ENCODE measurements at regions not wholly inside any gene's neighbourhood (a gene's known extent, or its start where the extent isn't known, plus 50 kb on each side); places are given as distances from the start of the nearest gene placed in this dataset.
"Not testable (repeated sequence)": the region's sequence is repeated elsewhere in the genome, so short reads cannot be mapped to it uniquely, and the experiment has no call there.

DNA sequence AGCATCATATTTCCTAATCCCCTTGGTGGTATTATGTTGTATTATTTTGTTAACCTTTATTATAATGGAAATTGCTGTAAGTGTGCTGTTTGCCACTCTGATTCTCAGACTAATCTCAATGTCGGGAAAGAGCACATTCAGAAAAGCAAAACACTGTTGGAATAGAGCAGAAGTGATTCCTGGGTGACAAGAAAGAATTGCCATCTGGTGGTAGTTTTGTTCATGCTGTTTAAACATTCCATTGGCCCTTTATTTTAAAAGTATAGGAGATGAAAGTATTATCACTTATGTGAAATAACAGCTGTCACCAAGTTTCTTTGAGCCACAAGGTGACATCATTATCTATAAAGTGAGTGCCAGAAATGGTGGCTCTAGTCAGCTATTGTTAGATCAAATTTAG, 301.3 kb upstream of the SGCD start:
- no peak for DNase-seq (ENCODE audit: low spot score)

DNA sequence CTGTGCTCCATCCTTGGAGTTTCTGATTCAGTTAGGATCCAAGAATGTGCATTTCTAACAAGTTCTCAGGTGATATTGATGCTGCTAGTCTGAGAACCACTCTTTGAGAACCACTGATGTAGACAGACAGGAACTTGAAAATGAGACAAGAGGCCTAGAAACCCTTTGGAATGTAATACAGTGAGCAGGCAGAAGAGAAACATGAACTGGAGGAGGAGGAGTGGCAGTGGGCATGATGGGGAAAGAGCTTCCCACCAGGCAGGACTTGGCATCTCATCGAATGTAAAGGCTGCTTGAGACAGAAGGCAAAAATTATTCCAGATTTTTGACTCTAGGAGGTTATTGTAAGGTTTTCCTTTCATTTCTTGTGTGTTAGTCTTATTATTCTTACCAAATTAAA, 295.8 kb upstream of the SGCD start:
- DNase-seq (ENCODE audit: low spot score): no peak

- DNase-seq (ENCODE audit: low spot score): no peak
Observed at GRCh38 chr5:156036640-156037039, 290.3 kb upstream of the SGCD start.

DNA sequence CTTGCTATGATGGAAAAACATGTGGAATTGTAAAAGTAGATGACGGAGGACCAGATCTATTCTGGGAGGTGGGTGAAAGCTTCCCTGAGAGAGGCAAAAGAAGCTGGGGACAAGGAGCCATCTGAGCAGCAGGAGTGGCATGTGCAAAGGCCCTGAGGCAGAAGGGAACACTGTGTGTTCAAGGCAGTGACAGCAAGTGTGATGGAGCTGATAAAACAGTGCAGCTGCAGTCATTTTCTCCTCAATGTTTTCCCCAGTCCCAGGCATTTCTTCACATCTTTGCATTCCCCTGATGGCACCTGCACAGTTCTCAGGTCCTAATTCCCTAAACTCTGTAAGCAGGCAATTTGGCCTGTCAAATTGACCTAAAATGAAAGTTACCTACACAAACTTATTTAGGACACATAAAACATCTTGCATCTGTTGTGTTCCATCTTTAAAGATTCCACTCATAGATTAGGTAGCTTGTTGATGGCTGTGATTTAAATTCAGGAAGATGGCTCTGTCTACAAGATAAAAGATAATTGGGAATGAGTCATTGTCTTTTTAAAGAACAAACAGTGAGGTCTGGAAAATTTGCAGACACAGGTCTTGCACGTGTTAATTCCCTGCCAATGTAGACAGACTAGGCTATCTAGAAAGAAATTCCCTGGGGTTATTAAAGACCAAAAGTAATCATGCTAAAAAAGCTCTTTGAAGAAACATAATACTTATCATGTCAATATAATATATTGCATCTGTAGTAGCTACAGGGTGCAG, 289.6 kb upstream of the SGCD start:
- no peak for DNase-seq (ENCODE audit: low spot score)

DNA sequence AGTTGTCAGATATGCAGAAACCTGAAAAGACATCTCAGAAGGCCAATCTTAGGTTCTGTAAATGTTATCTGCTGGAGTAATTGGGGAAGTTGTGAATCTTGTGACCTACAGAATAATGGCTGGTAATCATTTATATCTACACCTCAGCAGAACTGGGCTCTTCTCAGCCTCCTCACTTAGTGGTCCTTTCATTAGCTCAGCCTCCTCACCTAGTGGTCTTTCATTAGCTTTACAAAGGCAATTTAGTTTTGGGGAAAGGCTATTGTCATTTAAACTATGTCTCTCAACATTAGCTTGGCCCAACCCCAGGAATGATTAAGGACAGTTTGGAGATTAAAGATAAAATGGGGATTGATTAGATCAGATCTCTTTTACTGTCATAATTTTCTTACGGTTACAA, 284.2 kb upstream of the SGCD start:
- DNase-seq (ENCODE audit: low spot score): no peak

- no peak for DNase-seq (ENCODE audit: low spot score)
Observed at GRCh38 chr5:156043351-156043750, 283.6 kb upstream of the SGCD start.

GRCh38 chr5:156051972-156052371, 275.0 kb upstream of the SGCD start:
- no peak for DNase-seq (ENCODE audit: low spot score)

DNA sequence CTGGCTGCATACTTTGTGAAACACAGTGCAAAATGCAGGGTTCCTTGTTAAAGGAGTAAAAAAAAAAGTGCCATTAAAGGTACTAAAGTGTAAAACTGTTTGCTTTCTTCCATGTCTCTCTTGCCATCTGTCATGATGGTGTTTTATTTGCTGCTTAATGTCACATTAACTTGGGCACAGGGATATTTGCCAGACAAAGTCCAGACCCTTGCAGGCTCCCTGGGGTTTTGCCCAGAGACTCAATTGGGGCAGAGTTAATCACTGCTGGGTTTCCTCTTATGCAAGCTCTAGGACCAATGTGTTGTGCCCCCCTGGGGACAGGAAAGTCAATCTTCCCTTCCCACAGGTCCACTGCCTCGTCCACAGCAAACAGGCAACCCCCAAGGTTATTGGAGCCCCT, 274.3 kb upstream of the SGCD start:
- DNase-seq (ENCODE audit: low spot score): no peak

DNA sequence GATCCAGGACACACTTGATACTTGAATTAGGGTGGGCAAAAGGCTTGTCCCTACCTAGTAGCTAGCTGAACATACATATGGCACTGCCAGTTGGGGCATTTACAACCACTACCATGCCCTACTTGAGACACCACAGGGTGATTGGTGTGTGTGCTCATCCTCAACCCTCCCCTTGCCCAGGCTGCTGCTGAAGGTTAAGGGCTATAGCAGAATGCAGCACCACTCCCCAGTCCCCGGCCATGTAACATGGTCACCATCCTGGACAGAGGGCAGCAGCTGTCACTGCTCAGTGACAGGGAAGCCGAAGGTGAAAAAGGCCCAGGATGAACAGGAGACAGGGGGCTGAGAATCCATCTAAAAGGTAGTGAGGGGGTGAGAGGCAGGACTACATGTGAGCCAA, 273.9 kb upstream of the SGCD start:
- DNase-seq (ENCODE audit: low spot score): no peak

DNA sequence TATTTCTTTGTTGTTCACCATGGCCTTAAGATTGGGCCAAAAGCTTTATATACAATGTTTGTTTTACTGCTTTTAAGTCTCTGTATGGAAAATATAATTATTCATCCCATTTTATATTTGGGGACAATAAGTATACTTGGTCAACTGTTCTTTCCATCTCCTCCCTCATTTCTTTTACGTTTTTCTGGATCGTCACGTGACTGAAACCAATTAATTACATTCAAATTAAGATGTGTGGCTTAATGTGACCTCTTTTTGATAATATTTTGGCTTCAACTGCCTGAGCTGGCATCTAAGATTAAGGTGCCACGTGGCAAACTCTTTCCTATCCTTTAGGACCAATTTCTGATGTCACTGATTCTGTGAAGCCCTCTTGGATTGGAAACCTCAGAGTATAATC, 250.1 kb upstream of the SGCD start:
- no peak for DNase-seq (ENCODE audit: low spot score)

DNA sequence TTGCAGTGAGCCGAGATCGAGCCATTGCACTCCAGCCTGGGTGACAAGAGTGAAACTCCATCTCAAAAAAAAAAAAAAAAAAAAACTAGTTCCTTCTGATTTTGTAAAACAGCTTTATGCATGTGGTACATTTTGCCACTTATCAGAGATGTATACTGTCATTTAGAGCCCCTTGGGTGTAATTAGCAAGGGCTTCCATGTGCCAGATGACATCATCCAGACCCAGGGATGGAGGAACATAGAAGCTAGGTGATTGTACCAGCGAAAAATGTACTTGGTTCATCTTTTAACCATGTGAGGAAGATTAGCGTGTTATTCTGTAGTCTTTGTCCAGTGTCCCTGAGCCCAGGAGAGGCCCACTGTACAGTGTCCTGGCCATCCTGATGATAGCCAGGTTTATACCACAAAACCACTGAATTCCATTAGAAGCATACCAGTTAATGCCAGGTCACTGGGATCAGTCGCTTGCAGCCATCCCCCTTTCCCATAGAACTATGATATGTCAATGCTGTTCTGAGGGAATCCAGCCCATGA, 239.3 kb upstream of the SGCD start:
- DNase-seq (ENCODE audit: low spot score): no peak

DNA sequence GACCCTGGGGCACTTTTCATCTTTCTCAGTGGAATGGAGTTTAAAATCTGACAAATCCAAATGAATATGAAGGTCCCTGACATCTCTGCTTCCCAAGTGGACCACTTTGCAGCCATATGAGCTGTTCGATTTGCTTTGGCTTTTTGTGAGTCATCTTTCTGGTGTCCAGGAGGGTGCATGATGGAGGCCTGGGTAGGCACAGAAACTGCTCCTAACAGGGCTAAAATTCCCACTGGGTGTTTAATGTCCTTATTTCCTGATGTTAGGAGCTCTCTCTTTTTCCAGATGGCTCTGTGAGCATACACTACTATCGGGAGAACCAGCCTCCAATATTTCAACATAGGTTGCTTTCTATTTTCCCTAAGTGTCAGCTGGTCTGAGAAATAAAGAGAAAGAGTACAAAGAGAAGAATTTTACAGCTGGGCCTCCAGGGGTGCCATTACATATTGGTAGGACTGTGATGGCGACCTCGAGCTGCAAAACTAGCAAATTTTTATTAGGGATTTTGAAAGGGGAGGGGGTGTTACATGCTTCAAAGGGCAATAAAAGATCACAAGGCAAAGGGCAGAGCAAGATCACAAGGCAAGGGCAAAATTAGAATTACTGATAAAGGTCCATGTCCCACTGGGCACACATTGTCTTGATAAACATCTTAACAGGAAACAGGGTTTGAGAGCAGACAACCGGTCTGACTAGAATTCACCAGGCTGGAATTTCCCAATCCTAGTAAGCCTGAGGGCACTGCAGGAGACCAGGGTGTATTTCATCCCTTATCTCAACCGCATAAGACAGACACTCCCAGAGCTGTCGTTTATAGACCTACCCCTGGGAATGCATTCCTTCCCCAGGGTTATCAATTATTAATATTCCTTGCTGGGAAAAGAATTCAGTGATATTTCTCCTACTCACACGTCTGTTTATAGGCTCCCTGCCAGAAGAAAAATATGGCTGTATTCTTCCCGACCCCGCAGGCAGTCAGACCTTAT, 236.7 kb upstream of the SGCD start:
- not testable (repeated sequence) for DNase-seq (ENCODE audit: low spot score)

GRCh38 chr5:156093024-156093423, 233.9 kb upstream of the SGCD start:
- no peak for DNase-seq (ENCODE audit: low spot score)

GRCh38 chr5:156094001-156094400, 233.0 kb upstream of the SGCD start:
- no peak for DNase-seq (ENCODE audit: low spot score)

- DNase-seq (ENCODE audit: low spot score): no peak
Observed at GRCh38 chr5:156095709-156096241, 231.2 kb upstream of the SGCD start.

DNA sequence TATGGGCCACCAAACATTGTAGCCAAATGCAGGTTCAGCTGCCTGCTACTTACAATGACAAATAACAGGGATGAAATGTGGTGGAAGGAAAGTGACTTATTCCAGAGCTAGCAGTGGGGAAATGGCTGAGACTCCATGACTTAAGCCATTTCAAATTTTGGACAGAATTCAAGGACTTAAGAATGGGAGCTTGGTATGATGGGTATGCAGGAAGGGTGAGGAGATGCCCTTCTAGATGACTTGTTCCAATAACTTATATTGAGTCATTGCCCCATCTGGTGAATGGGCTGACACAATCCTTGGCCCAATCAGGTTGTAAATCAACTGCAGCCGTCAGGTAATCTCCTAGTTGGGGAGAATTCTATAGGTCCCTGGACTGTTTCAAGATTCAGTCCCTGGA, 230.7 kb upstream of the SGCD start:
- DNase-seq (ENCODE audit: low spot score): no peak

- DNase-seq (ENCODE audit: low spot score): no peak
Observed at GRCh38 chr5:156103155-156103885, 223.6 kb upstream of the SGCD start.

GRCh38 chr5:156109317-156110023, 217.5 kb upstream of the SGCD start:
- DNase-seq (ENCODE audit: low spot score): no peak

GRCh38 chr5:156119692-156120091, 207.3 kb upstream of the SGCD start:
- no peak for DNase-seq (ENCODE audit: low spot score)

GRCh38 chr5:156120777-156121176, 206.2 kb upstream of the SGCD start:
- no peak for DNase-seq (ENCODE audit: low spot score)

- DNase-seq (ENCODE audit: low spot score): no peak
Observed at GRCh38 chr5:156121234-156121633, 205.7 kb upstream of the SGCD start.
